H9 (cell line): ENCODE measurements at regions not wholly inside any gene's neighbourhood (a gene's known extent, or its start where the extent isn't known, plus 50 kb on each side); places are given as distances from the start of the nearest gene placed in this dataset.

Source experiments
- DNase-seq: peaks from one replicate; pipeline ENCODE4 v3.0.0-alpha.2; 2017
- H2AFZ ChIP-seq: one replicate; pipeline ENCODE4 v1.6.1; 2013; ENCODE audit warnings: mild to moderate bottlenecking, low read length, control low read depth, moderate library complexity
- H2AK5ac ChIP-seq: 2 replicates; pipeline ENCODE4 v1.6.1; 2013; ENCODE audit warnings: low read length, control low read depth, mixed read lengths; ENCODE audit not compliant: insufficient read length
- H2BK120ac ChIP-seq: one replicate; pipeline ENCODE4 v1.6.1; 2013; ENCODE audit warnings: low read depth, mild to moderate bottlenecking, low read length, control low read depth, inconsistent platforms; ENCODE audit not compliant: poor library complexity, severe bottlenecking
- H2BK12ac ChIP-seq: 2 replicates; pipeline ENCODE4 v1.6.1; 2013; ENCODE audit warnings: low read length, control low read depth, mixed read lengths, low read depth; ENCODE audit not compliant: insufficient read length
- H2BK15ac ChIP-seq: 2 replicates; pipeline ENCODE4 v1.6.1; 2013; ENCODE audit warnings: low read depth, low read length, control low read depth
- H2BK20ac ChIP-seq: one replicate; pipeline ENCODE4 v1.6.1; 2013; ENCODE audit warnings: low read depth, mild to moderate bottlenecking, low read length, control low read depth, inconsistent platforms; ENCODE audit not compliant: poor library complexity, severe bottlenecking
- H2BK5ac ChIP-seq: 2 replicates; pipeline ENCODE4 v1.6.1; 2013; ENCODE audit warnings: low read length, control low read depth, mixed read lengths; ENCODE audit not compliant: insufficient read length
- H3K14ac ChIP-seq: 2 replicates; pipeline ENCODE4 v1.6.1; 2013; ENCODE audit warnings: low read length, control low read depth; ENCODE audit not compliant: insufficient read depth
- H3K18ac ChIP-seq: 2 replicates; pipeline ENCODE4 v1.6.1; 2013; ENCODE audit warnings: low read depth, mild to moderate bottlenecking, mixed read lengths, low read length, control low read depth; ENCODE audit not compliant: insufficient read length
- H3K23ac ChIP-seq: 2 replicates; pipeline ENCODE4 v1.6.1; 2013; ENCODE audit warnings: low read length, control low read depth, mixed read lengths, low read depth; ENCODE audit not compliant: insufficient read length
- H3K23me2 ChIP-seq: 2 replicates; pipeline ENCODE4 v1.6.1; 2013; ENCODE audit warnings: low read depth, mild to moderate bottlenecking, mixed read lengths, low read length, control low read depth; ENCODE audit not compliant: insufficient read length, poor library complexity, severe bottlenecking
- H3K27ac ChIP-seq: 2 replicates; pipeline ENCODE4 v1.5.1; 2013; ENCODE audit warnings: low read length, control low read depth, mixed read lengths, low read depth; ENCODE audit not compliant: insufficient read length
- H3K27me3 ChIP-seq: 2 replicates; pipeline ENCODE4 v1.6.1; 2013; ENCODE audit warnings: low read length, control low read depth, inconsistent platforms; ENCODE audit not compliant: insufficient read depth
- H3K4ac ChIP-seq: 2 replicates; pipeline ENCODE4 v1.6.1; 2013; ENCODE audit warnings: low read depth, mild to moderate bottlenecking, control low read depth, inconsistent platforms, low read length, moderate library complexity
- H3K4me1 ChIP-seq: 2 replicates; pipeline ENCODE4 v1.6.1; 2013; ENCODE audit warnings: low read length, control low read depth, inconsistent platforms; ENCODE audit not compliant: insufficient read depth
- H3K4me2 ChIP-seq: 2 replicates; pipeline ENCODE4 v1.6.1; 2013; ENCODE audit warnings: low read length, control low read depth, mixed read lengths; ENCODE audit not compliant: insufficient read length, insufficient read depth
- H3K56ac ChIP-seq: 2 replicates; pipeline ENCODE4 v1.6.1; 2013; ENCODE audit warnings: low read depth, mild to moderate bottlenecking, mixed read lengths, low read length, control low read depth; ENCODE audit not compliant: insufficient read length
- H3K79me1 ChIP-seq: 2 replicates; pipeline ENCODE4 v1.6.1; 2013; ENCODE audit warnings: low read depth, mild to moderate bottlenecking, moderate library complexity, low read length, control low read depth, inconsistent platforms; ENCODE audit not compliant: insufficient read depth, poor library complexity, severe bottlenecking
- H3K79me2 ChIP-seq: 2 replicates; pipeline ENCODE4 v1.6.1; 2013; ENCODE audit warnings: low read length, control low read depth, inconsistent platforms; ENCODE audit not compliant: insufficient read depth
- H3K9ac ChIP-seq: 2 replicates; pipeline ENCODE4 v1.6.1; 2013; ENCODE audit warnings: low read length, control low read depth, mixed read lengths; ENCODE audit not compliant: insufficient read length; ENCODE audit errors: extremely low read depth
- H3K9me3 ChIP-seq: one replicate; pipeline ENCODE4 v1.6.1; 2013; ENCODE audit warnings: low read depth, low read length, inconsistent platforms; ENCODE audit not compliant: control insufficient read depth
- H3T11ph ChIP-seq: one replicate; pipeline ENCODE4 v1.6.1; 2013; ENCODE audit warnings: mild to moderate bottlenecking, low read length, control low read depth, inconsistent platforms
- H4K20me1 ChIP-seq: one replicate; pipeline ENCODE4 v1.6.1; 2013; ENCODE audit not compliant: control insufficient read depth, insufficient read length, insufficient read depth
- H4K5ac ChIP-seq: 2 replicates; pipeline ENCODE4 v1.6.1; 2013; ENCODE audit warnings: low read depth, mild to moderate bottlenecking, mixed read lengths, low read length, control low read depth; ENCODE audit not compliant: insufficient read length
- H4K8ac ChIP-seq: replicated peaks from 2 replicates; pipeline ENCODE4 v1.6.1; 2013; ENCODE audit warnings: low read length, control low read depth, mixed read lengths, low read depth; ENCODE audit not compliant: insufficient read length
- H4K91ac ChIP-seq: 2 replicates; pipeline ENCODE4 v1.6.1; 2013; ENCODE audit warnings: low read depth, mild to moderate bottlenecking, moderate library complexity, mixed read lengths, low read length, control low read depth; ENCODE audit not compliant: insufficient read length
- H3K27ac Mint-ChIP-seq, 3 experiments: 2 replicates in 2 of 3; 3 replicates in 1 of 3; pipeline ENCODE4 v1.8.0; 2020 to 2021; ENCODE audit warnings: mixed read lengths in 3 of 3, mild to moderate bottlenecking in 1 of 3, moderate library complexity in 1 of 3
- H3K27me3 Mint-ChIP-seq: 2 replicates; pipeline ENCODE4 v1.8.0; 2021; ENCODE audit warnings: low read depth, mild to moderate bottlenecking, moderate library complexity, mixed read lengths
- H3K36me3 Mint-ChIP-seq, 3 experiments: 2 replicates in 2 of 3; 3 replicates in 1 of 3; pipeline ENCODE4 v1.8.0; 2020 to 2021; ENCODE audit warnings: low read depth in 3 of 3, mixed read lengths in 3 of 3; ENCODE audit not compliant: insufficient read depth in 1 of 3
- H3K4me1 Mint-ChIP-seq, 2 experiments: 2 replicates each; pipeline ENCODE4 v1.8.0; 2020; ENCODE audit warnings: mixed read lengths in 2 of 2
- H3K4me3 Mint-ChIP-seq, 2 experiments: 2 replicates in 1 of 2; 3 replicates in 1 of 2; pipeline ENCODE4 v1.8.0; 2020 to 2021; ENCODE audit warnings: mild to moderate bottlenecking in 2 of 2, mixed read lengths in 2 of 2, moderate library complexity in 1 of 2
- H3K9me3 Mint-ChIP-seq, 2 experiments: 2 replicates in 1 of 2; 3 replicates in 1 of 2; pipeline ENCODE4 v1.8.0; 2020; ENCODE audit warnings: mild to moderate bottlenecking in 2 of 2, mixed read lengths in 2 of 2, moderate library complexity in 1 of 2
- CTCF ChIP-seq: fragments of 200-600 bp; sonication (generic); conservative IDR thresholded peaks from 3 replicates; pipeline ENCODE4 v1.8.0; 2021; ENCODE audit warnings: antibody characterized with exemption, mild to moderate bottlenecking
- WGBS: extraction: QIAGEN DNeasy Blood & Tissue Kit; methylation state at CpG from one replicate; pipeline ENCODE4 v1.1.7; 2013; ENCODE audit warnings: missing lambda C conversion rate, low lambda C conversion rate, mixed read lengths; ENCODE audit not compliant: insufficient read length; ENCODE audit errors: extremely low coverage; 5-methylcytosine and 5-hydroxymethylcytosine counted together

- H3T11ph ChIP-seq: no peak overlapping the region
- DNase-seq: no peak
- peaks cover 71 to 72% of the 10 kb centered on the region in 2 experiments for H3K4me1 Mint-ChIP-seq
- no peak overlapping the region for H3K18ac ChIP-seq
- WGBS: no CpG with 5 or more reads among the region's 3 CpGs
- H2BK5ac ChIP-seq: no peak overlapping the region
- H2AFZ ChIP-seq: no peak overlapping the region
- H3K27me3 ChIP-seq: no peaks in the 10 kb centered on the region
- H4K5ac ChIP-seq: no peak overlapping the region
- H3K27ac Mint-ChIP-seq: no peak overlapping the region
- H3K9ac ChIP-seq: no peak overlapping the region
- no peak overlapping the region for H2BK120ac ChIP-seq
- no peaks in the 10 kb centered on the region for H3K9me3 ChIP-seq
- no peaks in the 10 kb centered on the region for H4K20me1 ChIP-seq
- no peaks in the 10 kb centered on the region for H3K79me2 ChIP-seq
- no peak overlapping the region for H2AK5ac ChIP-seq
- H3K9me3 Mint-ChIP-seq: no peaks in the 10 kb centered on the region; a peak in 1 of 5 replicates
- no peak overlapping the region for H2BK12ac ChIP-seq
- H3K4me2 ChIP-seq: no peak overlapping the region
- H3K79me1 ChIP-seq: no peaks in the 10 kb centered on the region
- no peak overlapping the region for H4K8ac ChIP-seq
- no peak overlapping the region for H2BK15ac ChIP-seq
- no peak overlapping the region for H3K27ac ChIP-seq
- peaks cover 6% of the 10 kb centered on the region; the same call in 1 of the 2 replicates for H3K4me1 ChIP-seq
- no peak overlapping the region for H2BK20ac ChIP-seq
- H3K27me3 Mint-ChIP-seq: no peaks in the 10 kb centered on the region; the same call in 1 of the 2 replicates
- no peak overlapping the region for H3K4me3 Mint-ChIP-seq
- H3K23ac ChIP-seq: no peak overlapping the region
- no peak overlapping the region for H3K4ac ChIP-seq
- TF ChIP-seq CTCF: no peak
- no peaks in the 10 kb centered on the region for H3K23me2 ChIP-seq
- H3K56ac ChIP-seq: no peak overlapping the region
- no peak overlapping the region for H3K14ac ChIP-seq
- H3K36me3 Mint-ChIP-seq: no peaks in the 10 kb centered on the region; a peak in 1 of 7 replicates
- H4K91ac ChIP-seq: no peak overlapping the region
Measured at GRCh38 chr14:76963372-76963771, 65.1 kb downstream of the IRF2BPL start.
